Astrocyte (in vitro differentiated cells and primary cell): ENCODE measurements at regions not wholly inside any gene's neighbourhood (a gene's known extent, or its start where the extent isn't known, plus 50 kb on each side); places are given as distances from the start of the nearest gene placed in this dataset.

Experiments
- EZH2 ChIP-seq: IDR thresholded peaks from 2 replicates; pipeline ENCODE4 v1.6.1; 2012; ENCODE audit warnings: mild to moderate bottlenecking, low read length, inconsistent platforms; ENCODE audit not compliant: insufficient read depth
- TF ChIP-seq, protein P1 (sequence below): IDR thresholded peaks from 2 replicates; pipeline ENCODE4 v1.5.1; 2011; ENCODE audit warnings: low read depth, mild to moderate bottlenecking, inconsistent platforms, low read length, moderate library complexity; ENCODE audit not compliant: insufficient read depth

DNA sequence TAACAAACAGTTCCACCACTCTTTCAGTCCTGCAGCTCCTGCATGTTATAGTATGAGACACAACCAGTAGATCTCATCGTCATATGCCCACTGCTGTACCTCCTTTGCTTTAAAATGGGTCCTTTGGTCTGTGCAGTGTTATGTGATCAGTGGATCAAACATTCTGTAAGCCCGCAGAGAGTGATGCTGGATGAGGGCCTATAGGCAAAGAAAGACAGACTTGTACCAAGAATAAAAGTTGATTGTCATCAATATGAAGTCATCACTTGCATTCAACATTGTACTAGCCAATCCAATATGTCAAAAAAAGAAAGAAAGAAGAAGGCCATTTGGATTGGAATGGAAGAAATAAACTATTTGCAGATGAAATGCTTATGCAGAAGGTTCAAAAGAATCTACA, 79.8 kb upstream of the PHYHIPL start:
- TF ChIP-seq, protein P1, sequence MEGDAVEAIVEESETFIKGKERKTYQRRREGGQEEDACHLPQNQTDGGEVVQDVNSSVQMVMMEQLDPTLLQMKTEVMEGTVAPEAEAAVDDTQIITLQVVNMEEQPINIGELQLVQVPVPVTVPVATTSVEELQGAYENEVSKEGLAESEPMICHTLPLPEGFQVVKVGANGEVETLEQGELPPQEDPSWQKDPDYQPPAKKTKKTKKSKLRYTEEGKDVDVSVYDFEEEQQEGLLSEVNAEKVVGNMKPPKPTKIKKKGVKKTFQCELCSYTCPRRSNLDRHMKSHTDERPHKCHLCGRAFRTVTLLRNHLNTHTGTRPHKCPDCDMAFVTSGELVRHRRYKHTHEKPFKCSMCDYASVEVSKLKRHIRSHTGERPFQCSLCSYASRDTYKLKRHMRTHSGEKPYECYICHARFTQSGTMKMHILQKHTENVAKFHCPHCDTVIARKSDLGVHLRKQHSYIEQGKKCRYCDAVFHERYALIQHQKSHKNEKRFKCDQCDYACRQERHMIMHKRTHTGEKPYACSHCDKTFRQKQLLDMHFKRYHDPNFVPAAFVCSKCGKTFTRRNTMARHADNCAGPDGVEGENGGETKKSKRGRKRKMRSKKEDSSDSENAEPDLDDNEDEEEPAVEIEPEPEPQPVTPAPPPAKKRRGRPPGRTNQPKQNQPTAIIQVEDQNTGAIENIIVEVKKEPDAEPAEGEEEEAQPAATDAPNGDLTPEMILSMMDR, result no peak
- no peak for TF ChIP-seq EZH2
